ENCODE measurements at regions not wholly inside any gene's neighbourhood (a gene's known extent, or its start where the extent isn't known, plus 50 kb on each side); places are given as distances from the start of the nearest gene placed in this dataset.
"Not testable (repeated sequence)": the region's sequence is repeated elsewhere in the genome, so short reads cannot be mapped to it uniquely, and the experiment has no call there.

DNA sequence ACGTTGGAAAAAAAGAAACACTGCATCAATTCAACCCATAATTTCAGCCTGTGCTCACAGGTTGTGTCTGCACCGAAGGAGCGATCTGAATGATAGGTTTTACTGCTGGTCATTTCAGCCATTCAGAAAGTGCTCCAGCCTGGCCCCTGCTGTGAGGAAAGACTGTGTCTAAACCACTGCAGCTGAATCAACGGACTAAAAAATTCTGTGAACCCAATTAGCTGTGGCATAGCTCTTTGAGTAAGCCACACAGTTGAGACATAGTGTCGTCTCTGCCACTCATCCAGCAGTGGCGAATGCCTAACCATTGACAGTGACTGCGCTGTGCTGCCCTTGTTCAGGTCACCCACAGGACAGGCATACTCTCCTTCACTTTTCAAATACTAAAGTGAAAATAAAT lies 179.8 kb downstream of the COG6 start:
- Histone ChIP-seq H3K9me3 (no peaks in the 10 kb centered on the region), H3K36me3 (no peaks in the 10 kb centered on the region), H3K27ac (no peak overlapping the region), H3K4me3 (ENCODE audit: low read depth in 1 of 2, low read length in 1 of 2) (no peak overlapping the region), H3K4me1 (ENCODE audit: control insufficient read depth in 1 of 2, insufficient read depth in 1 of 2, low read depth in 1 of 2, low read length in 1 of 2) (no peaks in the 10 kb centered on the region), H3K27me3 (no peaks in the 10 kb centered on the region)
- TF ChIP-seq, protein P1, sequence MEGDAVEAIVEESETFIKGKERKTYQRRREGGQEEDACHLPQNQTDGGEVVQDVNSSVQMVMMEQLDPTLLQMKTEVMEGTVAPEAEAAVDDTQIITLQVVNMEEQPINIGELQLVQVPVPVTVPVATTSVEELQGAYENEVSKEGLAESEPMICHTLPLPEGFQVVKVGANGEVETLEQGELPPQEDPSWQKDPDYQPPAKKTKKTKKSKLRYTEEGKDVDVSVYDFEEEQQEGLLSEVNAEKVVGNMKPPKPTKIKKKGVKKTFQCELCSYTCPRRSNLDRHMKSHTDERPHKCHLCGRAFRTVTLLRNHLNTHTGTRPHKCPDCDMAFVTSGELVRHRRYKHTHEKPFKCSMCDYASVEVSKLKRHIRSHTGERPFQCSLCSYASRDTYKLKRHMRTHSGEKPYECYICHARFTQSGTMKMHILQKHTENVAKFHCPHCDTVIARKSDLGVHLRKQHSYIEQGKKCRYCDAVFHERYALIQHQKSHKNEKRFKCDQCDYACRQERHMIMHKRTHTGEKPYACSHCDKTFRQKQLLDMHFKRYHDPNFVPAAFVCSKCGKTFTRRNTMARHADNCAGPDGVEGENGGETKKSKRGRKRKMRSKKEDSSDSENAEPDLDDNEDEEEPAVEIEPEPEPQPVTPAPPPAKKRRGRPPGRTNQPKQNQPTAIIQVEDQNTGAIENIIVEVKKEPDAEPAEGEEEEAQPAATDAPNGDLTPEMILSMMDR (IDR thresholded peaks at IDR 0.05), result no peak

- Histone ChIP-seq H3K36me3 (no peaks in the 10 kb centered on the region), H3K9me3 (no peaks in the 10 kb centered on the region), H3K4me1 (ENCODE audit: control insufficient read depth in 1 of 2, insufficient read depth in 1 of 2, low read depth in 1 of 2, low read length in 1 of 2) (no peaks in the 10 kb centered on the region), H3K27ac (no peak overlapping the region), H3K27me3 (no peaks in the 10 kb centered on the region), H3K4me3 (ENCODE audit: low read depth in 1 of 2, low read length in 1 of 2) (no peak overlapping the region)
- TF ChIP-seq, protein P1 (IDR thresholded peaks at IDR 0.05), result no peak
Observed at GRCh38 chr13:39836038-39836437, 180.6 kb downstream of the COG6 start.

DNA sequence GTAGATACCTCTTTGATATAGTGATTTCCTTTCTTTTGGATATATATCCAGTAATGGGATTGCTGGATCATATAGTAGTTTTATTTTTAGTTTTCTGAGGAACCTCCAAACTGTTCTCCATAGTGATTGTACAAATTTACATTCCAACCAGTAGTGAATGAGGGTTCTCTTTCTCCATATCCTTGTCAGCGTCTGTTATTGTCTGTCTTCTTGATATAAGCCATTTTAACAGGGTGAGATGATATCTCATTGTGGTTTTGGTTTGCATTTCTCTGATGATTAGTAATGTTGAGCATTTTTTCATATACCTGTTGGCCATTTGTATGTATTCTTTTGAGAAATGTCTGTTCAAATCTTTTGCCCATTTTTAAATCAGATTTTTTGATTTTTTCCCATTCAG lies 182.4 kb downstream of the COG6 start:
- H3K36me3 ChIP-seq; H3K27me3 ChIP-seq; H3K9me3 ChIP-seq; H3K27ac ChIP-seq; H3K4me1 ChIP-seq (ENCODE audit: control insufficient read depth in 1 of 2, insufficient read depth in 1 of 2, low read depth in 1 of 2, low read length in 1 of 2); H3K4me3 ChIP-seq (ENCODE audit: low read depth in 1 of 2, low read length in 1 of 2): not testable (repeated sequence)

DNA sequence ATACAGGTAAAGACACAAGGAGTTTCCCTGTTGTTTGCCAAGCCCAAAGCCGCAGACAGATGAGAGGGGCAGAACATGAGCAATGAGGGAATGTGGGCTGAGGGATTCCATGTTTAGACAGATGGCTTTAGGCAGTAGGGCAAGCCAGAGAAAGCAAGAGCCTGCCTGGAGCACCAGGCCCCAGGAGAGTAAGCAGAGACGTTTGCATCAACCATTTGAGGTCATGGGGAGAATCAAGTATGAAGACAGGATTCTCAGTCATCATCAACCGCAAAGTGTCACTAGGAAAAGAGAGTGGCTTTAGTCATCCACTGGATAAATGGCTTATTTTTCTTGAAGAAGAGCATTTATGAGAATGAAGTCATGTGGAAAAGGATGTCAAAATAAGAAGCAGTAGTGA lies 184.7 kb downstream of the COG6 start:
- no peaks in the 10 kb centered on the region for H3K27me3 ChIP-seq
- H3K4me3 ChIP-seq (ENCODE audit: low read depth in 1 of 2, low read length in 1 of 2), result no peak overlapping the region
- TF ChIP-seq, protein P1 (IDR thresholded peaks at IDR 0.05), result no peak
- H3K9me3 ChIP-seq, result no peaks in the 10 kb centered on the region
- no peak overlapping the region for H3K27ac ChIP-seq
- no peaks in the 10 kb centered on the region for H3K36me3 ChIP-seq
- no peaks in the 10 kb centered on the region for H3K4me1 ChIP-seq (ENCODE audit: control insufficient read depth in 1 of 2, insufficient read depth in 1 of 2, low read depth in 1 of 2, low read length in 1 of 2)

DNA sequence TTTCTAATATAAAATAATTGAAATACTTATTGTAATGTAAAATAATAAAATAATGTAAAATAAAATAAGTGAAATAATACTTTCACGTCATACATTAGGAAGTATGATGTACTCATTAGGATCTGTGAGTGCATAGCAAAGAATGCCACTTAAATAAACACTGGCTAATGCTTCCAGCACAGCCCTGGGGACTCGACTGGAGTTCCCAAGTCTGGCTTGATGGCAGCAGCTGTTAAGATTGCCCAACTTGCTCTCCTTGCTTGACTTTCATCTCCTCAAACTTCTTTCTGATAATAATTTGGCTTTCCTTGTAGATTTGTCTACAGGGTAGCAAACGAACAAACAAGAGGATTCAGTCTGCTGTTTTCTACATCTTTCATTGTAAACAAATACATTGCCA lies 191.9 kb downstream of the COG6 start:
- H3K27ac ChIP-seq, result no peak overlapping the region
- H3K27me3 ChIP-seq, result no peaks in the 10 kb centered on the region
- no peaks in the 10 kb centered on the region for H3K4me1 ChIP-seq (ENCODE audit: control insufficient read depth in 1 of 2, insufficient read depth in 1 of 2, low read depth in 1 of 2, low read length in 1 of 2)
- H3K9me3 ChIP-seq, result no peaks in the 10 kb centered on the region
- TF ChIP-seq, protein P1 (IDR thresholded peaks at IDR 0.05), result no peak
- H3K4me3 ChIP-seq (ENCODE audit: low read depth in 1 of 2, low read length in 1 of 2), result no peak overlapping the region
- H3K36me3 ChIP-seq, result no peaks in the 10 kb centered on the region

DNA sequence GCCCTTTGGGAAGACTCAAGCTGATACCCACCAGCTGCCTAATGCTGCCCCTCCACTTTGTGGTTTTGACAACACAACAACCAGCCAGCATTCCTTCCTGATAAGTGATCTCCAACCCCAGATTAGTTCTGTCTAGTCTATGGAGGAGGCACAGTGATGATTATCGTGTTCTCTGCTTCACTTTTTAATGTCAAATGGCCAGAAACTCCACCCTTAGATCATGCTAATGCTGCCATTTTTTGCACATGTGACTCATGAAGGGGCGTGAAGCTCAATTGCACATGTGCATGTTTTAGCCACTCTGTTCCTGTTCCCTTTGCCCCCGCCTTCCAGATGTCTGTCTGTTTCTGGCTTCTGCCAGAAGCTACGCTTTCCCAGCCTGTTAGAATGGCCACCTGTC lies 199.8 kb downstream of the COG6 start:
- no peaks in the 10 kb centered on the region for H3K9me3 ChIP-seq
- TF ChIP-seq, protein P1 (IDR thresholded peaks at IDR 0.05), result no peak
- no peaks in the 10 kb centered on the region for H3K27me3 ChIP-seq
- H3K4me3 ChIP-seq (ENCODE audit: low read depth in 1 of 2, low read length in 1 of 2), result no peak overlapping the region
- H3K36me3 ChIP-seq, result no peaks in the 10 kb centered on the region
- no peak overlapping the region for H3K27ac ChIP-seq
- no peaks in the 10 kb centered on the region for H3K4me1 ChIP-seq (ENCODE audit: control insufficient read depth in 1 of 2, insufficient read depth in 1 of 2, low read depth in 1 of 2, low read length in 1 of 2)
